WTC11 (cell line): ENCODE measurements at regions not wholly inside any gene's neighbourhood (a gene's known extent, or its start where the extent isn't known, plus 50 kb on each side); places are given as distances from the start of the nearest gene placed in this dataset.

Experiments used
- ATAC-seq: fragments of 200-7000 bp; cut with Tn5 transposase; 2 replicates; pipeline ENCODE4 v1.10.0; 2021; ENCODE audit warnings: mild to moderate bottlenecking, moderate library complexity
- CTCF ChIA-PET: fragments of 300-600 bp; sonication (Branson Sonifier 250); formaldehyde crosslinking; loops from one replicate; lab custom pipeline; 2021; ENCODE audit warnings: antibody characterized with exemption; lab: Charles Lee
- POLR2A ChIA-PET: fragments of 350-600 bp; sonication (Branson Sonifier 250); formaldehyde crosslinking; loops from one replicate; lab custom pipeline; 2021; ENCODE audit warnings: antibody characterized with exemption; lab: Charles Lee
- DNase-seq: peaks from one replicate; pipeline ENCODE4 v3.0.0; 2021; ENCODE audit warnings: low spot score
- H3K27ac Mint-ChIP-seq: 2 replicates; pipeline ENCODE4 v1.8.0; 2021; ENCODE audit warnings: mixed read lengths
- H3K27me3 Mint-ChIP-seq: 2 replicates; pipeline ENCODE4 v1.8.0; 2021; ENCODE audit warnings: low read depth, mild to moderate bottlenecking, moderate library complexity, mixed read lengths
- H3K36me3 Mint-ChIP-seq: 2 replicates; pipeline ENCODE4 v1.8.0; 2021; ENCODE audit warnings: mixed read lengths
- H3K4me1 Mint-ChIP-seq: 2 replicates; pipeline ENCODE4 v1.8.0; 2022; ENCODE audit warnings: mixed read lengths
- H3K4me3 Mint-ChIP-seq: 2 replicates; pipeline ENCODE4 v1.8.0; 2021; ENCODE audit warnings: mild to moderate bottlenecking, moderate library complexity, mixed read lengths
- H3K9me3 Mint-ChIP-seq: 2 replicates; pipeline ENCODE4 v1.8.0; 2021; ENCODE audit warnings: mixed read lengths
- CREB1 ChIP-seq: sonication (generic); formaldehyde crosslinking; IDR thresholded peaks from 2 replicates; pipeline ENCODE4 v1.8.0; 2023; ENCODE audit warnings: mild to moderate bottlenecking, missing genetic modification reagents
- ELF4 ChIP-seq: sonication (generic); formaldehyde crosslinking; IDR thresholded peaks from 2 replicates; pipeline ENCODE4 v1.8.1; 2022; ENCODE audit warnings: low read depth, mild to moderate bottlenecking, moderate library complexity, missing genetic modification reagents
- FOXK1 ChIP-seq: sonication (generic); formaldehyde crosslinking; IDR thresholded peaks from 2 replicates; pipeline ENCODE4 v1.8.0; 2022; ENCODE audit warnings: mild to moderate bottlenecking, moderate library complexity, missing genetic modification reagents
- GTF2I ChIP-seq: fragments of 250-450 bp; sonication (Bioruptor Pico); conservative IDR thresholded peaks from 2 replicates; pipeline ENCODE4 v1.4.0; 2021; ENCODE audit warnings: mild to moderate bottlenecking
- JAZF1 ChIP-seq: fragments of 250-450 bp; sonication (Bioruptor Pico); IDR thresholded peaks from 2 replicates; pipeline ENCODE4 v1.9.0; 2021; ENCODE audit warnings: moderate library complexity, mild to moderate bottlenecking, inconsistent platforms
- NR2C2 ChIP-seq: sonication (generic); formaldehyde crosslinking; IDR thresholded peaks from 2 replicates; pipeline ENCODE4 v1.8.0; 2022; ENCODE audit warnings: mild to moderate bottlenecking, missing genetic modification reagents
- OVOL2 ChIP-seq: fragments of 250-450 bp; sonication (Bioruptor Pico); IDR thresholded peaks from 2 replicates; pipeline ENCODE4 v1.9.0; 2021; ENCODE audit warnings: mild to moderate bottlenecking, borderline replicate concordance
- ZBTB21 ChIP-seq: sonication (generic); formaldehyde crosslinking; IDR thresholded peaks from 2 replicates; pipeline ENCODE4 v1.8.1; 2023; ENCODE audit warnings: mild to moderate bottlenecking, missing genetic modification reagents, borderline replicate concordance
- ZNF263 ChIP-seq: sonication (generic); formaldehyde crosslinking; IDR thresholded peaks from 2 replicates; pipeline ENCODE4 v1.8.1; 2022; ENCODE audit warnings: low read depth, mild to moderate bottlenecking, moderate library complexity, missing genetic modification reagents
- ZNF416 ChIP-seq: fragments of 250-450 bp; sonication (Bioruptor Pico); IDR thresholded peaks from 2 replicates; pipeline ENCODE4 v1.9.0; 2021; ENCODE audit warnings: mild to moderate bottlenecking, inconsistent platforms
- TF ChIP-seq, protein P1 (sequence below): sonication (generic); formaldehyde crosslinking; IDR thresholded peaks from 2 replicates; pipeline ENCODE4 v1.8.0; 2022; ENCODE audit warnings: missing genetic modification reagents
- TF ChIP-seq, protein P2 (sequence below): fragments of 250-450 bp; sonication (Bioruptor Pico); IDR thresholded peaks from 2 replicates; pipeline ENCODE4 v1.9.0; 2021; ENCODE audit warnings: mild to moderate bottlenecking
- TF ChIP-seq, protein P3 (sequence below): fragments of 200-600 bp; IDR thresholded peaks from 2 replicates; pipeline ENCODE4 v1.8.0; 2022; ENCODE audit warnings: antibody characterized with exemption
- TF ChIP-seq, protein P4 (sequence below): sonication (generic); formaldehyde crosslinking; IDR thresholded peaks from 2 replicates; pipeline ENCODE4 v1.8.1; 2022; ENCODE audit warnings: low read depth, mild to moderate bottlenecking, moderate library complexity, missing genetic modification reagents, borderline replicate concordance
- TF ChIP-seq, protein P5 (sequence below): fragments of 250-450 bp; sonication (Bioruptor Pico); IDR thresholded peaks from 2 replicates; pipeline ENCODE4 v1.9.0; 2021; ENCODE audit warnings: mild to moderate bottlenecking, borderline replicate concordance
- TF ChIP-seq, protein P6 (sequence below): fragments of 250-450 bp; sonication (Bioruptor Pico); IDR thresholded peaks from 2 replicates; pipeline ENCODE4 v1.9.0; 2021; ENCODE audit warnings: mild to moderate bottlenecking
- TF ChIP-seq, protein P7 (sequence below): sonication (generic); formaldehyde crosslinking; IDR thresholded peaks from 2 replicates; pipeline ENCODE4 v1.8.0; 2022; ENCODE audit warnings: mild to moderate bottlenecking, missing genetic modification reagents
- TF ChIP-seq, protein P8 (sequence below): sonication (generic); formaldehyde crosslinking; IDR thresholded peaks from 2 replicates; pipeline ENCODE4 v1.8.0; 2022; ENCODE audit warnings: mild to moderate bottlenecking, missing genetic modification reagents

DNA sequence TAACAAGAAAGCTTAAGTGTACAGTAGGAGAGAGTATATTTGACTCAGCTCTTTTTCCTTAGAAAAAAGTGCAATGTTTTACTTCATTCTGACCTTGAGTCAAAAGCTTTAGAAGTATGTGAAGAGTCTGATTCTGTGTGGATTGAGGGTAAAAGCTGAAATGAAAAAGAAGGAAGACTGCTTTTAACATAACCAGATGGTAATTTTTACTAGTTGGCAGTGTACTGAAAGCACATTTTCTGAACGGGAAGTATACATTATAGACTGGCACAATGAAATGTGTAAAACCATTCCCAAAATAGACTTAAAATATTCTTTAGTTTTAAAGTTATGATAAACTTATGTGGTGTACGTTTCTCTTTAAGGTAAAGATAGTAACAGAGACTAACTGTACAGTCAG, 197.8 kb upstream of the ZNF717 start (continued):
- TF ChIP-seq ZBTB21 (CRISPR knock-in tag): no peak
- no peak for TF ChIP-seq ZNF416 (CRISPR knock-in tag)
- no peak for TF ChIP-seq JAZF1 (CRISPR knock-in tag)

DNA sequence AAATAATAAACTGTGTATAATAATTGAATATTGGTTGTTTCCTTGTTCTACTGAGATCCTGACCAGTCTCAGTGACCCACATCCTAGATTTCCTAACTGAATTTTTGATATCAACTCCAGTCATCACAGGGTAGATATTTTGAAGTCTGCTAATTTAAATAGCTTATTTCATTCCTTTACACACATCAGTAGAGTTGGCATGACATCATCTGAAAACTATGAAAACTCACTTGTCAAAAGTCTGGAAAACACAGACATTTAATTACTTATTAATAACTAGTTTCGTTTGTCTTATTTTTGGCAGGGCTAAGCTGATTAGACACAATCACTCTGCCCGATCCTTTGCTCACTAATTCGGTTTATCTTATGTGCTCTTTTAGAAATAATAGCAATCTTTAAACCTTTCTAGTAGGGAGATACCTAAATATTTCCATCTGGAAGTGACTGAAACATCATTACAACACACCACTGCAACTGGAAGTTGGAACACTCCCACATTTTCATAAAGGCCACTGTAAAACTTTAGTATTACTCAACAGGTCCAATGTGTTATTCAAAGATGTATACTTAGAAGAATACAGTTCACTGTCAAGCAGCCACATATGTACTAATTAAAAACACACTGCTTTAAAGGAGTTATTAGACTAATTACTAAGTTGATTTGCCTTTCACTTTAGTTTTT, 198.4 kb upstream of the ZNF717 start:
- DNase-seq (no peak), ATAC-seq (no peak)
- CTCF ChIA-PET: no interaction called here
- H3K9me3 Mint-ChIP-seq: peaks cover 6% of the 10 kb centered on the region
- H3K36me3 Mint-ChIP-seq: peaks cover 5% of the 10 kb centered on the region
- no peaks in the 10 kb centered on the region for H3K27me3 Mint-ChIP-seq
- H3K27ac Mint-ChIP-seq: no peak overlapping the region
- H3K4me1 Mint-ChIP-seq: no peaks in the 10 kb centered on the region
- POLR2A ChIA-PET: no interaction called here
- no peak overlapping the region for H3K4me3 Mint-ChIP-seq
- TF ChIP-seq, protein P1, sequence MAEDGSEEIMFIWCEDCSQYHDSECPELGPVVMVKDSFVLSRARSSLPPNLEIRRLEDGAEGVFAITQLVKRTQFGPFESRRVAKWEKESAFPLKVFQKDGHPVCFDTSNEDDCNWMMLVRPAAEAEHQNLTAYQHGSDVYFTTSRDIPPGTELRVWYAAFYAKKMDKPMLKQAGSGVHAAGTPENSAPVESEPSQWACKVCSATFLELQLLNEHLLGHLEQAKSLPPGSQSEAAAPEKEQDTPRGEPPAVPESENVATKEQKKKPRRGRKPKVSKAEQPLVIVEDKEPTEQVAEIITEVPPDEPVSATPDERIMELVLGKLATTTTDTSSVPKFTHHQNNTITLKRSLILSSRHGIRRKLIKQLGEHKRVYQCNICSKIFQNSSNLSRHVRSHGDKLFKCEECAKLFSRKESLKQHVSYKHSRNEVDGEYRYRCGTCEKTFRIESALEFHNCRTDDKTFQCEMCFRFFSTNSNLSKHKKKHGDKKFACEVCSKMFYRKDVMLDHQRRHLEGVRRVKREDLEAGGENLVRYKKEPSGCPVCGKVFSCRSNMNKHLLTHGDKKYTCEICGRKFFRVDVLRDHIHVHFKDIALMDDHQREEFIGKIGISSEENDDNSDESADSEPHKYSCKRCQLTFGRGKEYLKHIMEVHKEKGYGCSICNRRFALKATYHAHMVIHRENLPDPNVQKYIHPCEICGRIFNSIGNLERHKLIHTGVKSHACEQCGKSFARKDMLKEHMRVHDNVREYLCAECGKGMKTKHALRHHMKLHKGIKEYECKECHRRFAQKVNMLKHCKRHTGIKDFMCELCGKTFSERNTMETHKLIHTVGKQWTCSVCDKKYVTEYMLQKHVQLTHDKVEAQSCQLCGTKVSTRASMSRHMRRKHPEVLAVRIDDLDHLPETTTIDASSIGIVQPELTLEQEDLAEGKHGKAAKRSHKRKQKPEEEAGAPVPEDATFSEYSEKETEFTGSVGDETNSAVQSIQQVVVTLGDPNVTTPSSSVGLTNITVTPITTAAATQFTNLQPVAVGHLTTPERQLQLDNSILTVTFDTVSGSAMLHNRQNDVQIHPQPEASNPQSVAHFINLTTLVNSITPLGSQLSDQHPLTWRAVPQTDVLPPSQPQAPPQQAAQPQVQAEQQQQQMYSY (CRISPR knock-in tag): no peak
- TF ChIP-seq ZNF263 (CRISPR knock-in tag): no peak
- TF ChIP-seq NR2C2 (CRISPR knock-in tag): no peak
- TF ChIP-seq, protein P2, sequence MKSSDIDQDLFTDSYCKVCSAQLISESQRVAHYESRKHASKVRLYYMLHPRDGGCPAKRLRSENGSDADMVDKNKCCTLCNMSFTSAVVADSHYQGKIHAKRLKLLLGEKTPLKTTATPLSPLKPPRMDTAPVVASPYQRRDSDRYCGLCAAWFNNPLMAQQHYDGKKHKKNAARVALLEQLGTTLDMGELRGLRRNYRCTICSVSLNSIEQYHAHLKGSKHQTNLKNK: no peak
- TF ChIP-seq GTF2I (CRISPR knock-in tag): no peak
- TF ChIP-seq, protein P3, sequence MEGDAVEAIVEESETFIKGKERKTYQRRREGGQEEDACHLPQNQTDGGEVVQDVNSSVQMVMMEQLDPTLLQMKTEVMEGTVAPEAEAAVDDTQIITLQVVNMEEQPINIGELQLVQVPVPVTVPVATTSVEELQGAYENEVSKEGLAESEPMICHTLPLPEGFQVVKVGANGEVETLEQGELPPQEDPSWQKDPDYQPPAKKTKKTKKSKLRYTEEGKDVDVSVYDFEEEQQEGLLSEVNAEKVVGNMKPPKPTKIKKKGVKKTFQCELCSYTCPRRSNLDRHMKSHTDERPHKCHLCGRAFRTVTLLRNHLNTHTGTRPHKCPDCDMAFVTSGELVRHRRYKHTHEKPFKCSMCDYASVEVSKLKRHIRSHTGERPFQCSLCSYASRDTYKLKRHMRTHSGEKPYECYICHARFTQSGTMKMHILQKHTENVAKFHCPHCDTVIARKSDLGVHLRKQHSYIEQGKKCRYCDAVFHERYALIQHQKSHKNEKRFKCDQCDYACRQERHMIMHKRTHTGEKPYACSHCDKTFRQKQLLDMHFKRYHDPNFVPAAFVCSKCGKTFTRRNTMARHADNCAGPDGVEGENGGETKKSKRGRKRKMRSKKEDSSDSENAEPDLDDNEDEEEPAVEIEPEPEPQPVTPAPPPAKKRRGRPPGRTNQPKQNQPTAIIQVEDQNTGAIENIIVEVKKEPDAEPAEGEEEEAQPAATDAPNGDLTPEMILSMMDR: no peak
- no peak for TF ChIP-seq ELF4 (CRISPR knock-in tag)
- no peak for TF ChIP-seq FOXK1 (CRISPR knock-in tag)
- TF ChIP-seq, protein P4, sequence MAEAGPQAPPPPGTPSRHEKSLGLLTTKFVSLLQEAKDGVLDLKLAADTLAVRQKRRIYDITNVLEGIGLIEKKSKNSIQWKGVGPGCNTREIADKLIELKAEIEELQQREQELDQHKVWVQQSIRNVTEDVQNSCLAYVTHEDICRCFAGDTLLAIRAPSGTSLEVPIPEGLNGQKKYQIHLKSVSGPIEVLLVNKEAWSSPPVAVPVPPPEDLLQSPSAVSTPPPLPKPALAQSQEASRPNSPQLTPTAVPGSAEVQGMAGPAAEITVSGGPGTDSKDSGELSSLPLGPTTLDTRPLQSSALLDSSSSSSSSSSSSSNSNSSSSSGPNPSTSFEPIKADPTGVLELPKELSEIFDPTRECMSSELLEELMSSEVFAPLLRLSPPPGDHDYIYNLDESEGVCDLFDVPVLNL (CRISPR knock-in tag): no peak
- TF ChIP-seq, protein P5, sequence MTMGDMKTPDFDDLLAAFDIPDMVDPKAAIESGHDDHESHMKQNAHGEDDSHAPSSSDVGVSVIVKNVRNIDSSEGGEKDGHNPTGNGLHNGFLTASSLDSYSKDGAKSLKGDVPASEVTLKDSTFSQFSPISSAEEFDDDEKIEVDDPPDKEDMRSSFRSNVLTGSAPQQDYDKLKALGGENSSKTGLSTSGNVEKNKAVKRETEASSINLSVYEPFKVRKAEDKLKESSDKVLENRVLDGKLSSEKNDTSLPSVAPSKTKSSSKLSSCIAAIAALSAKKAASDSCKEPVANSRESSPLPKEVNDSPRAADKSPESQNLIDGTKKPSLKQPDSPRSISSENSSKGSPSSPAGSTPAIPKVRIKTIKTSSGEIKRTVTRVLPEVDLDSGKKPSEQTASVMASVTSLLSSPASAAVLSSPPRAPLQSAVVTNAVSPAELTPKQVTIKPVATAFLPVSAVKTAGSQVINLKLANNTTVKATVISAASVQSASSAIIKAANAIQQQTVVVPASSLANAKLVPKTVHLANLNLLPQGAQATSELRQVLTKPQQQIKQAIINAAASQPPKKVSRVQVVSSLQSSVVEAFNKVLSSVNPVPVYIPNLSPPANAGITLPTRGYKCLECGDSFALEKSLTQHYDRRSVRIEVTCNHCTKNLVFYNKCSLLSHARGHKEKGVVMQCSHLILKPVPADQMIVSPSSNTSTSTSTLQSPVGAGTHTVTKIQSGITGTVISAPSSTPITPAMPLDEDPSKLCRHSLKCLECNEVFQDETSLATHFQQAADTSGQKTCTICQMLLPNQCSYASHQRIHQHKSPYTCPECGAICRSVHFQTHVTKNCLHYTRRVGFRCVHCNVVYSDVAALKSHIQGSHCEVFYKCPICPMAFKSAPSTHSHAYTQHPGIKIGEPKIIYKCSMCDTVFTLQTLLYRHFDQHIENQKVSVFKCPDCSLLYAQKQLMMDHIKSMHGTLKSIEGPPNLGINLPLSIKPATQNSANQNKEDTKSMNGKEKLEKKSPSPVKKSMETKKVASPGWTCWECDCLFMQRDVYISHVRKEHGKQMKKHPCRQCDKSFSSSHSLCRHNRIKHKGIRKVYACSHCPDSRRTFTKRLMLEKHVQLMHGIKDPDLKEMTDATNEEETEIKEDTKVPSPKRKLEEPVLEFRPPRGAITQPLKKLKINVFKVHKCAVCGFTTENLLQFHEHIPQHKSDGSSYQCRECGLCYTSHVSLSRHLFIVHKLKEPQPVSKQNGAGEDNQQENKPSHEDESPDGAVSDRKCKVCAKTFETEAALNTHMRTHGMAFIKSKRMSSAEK: no peak
- TF ChIP-seq, protein P6, sequence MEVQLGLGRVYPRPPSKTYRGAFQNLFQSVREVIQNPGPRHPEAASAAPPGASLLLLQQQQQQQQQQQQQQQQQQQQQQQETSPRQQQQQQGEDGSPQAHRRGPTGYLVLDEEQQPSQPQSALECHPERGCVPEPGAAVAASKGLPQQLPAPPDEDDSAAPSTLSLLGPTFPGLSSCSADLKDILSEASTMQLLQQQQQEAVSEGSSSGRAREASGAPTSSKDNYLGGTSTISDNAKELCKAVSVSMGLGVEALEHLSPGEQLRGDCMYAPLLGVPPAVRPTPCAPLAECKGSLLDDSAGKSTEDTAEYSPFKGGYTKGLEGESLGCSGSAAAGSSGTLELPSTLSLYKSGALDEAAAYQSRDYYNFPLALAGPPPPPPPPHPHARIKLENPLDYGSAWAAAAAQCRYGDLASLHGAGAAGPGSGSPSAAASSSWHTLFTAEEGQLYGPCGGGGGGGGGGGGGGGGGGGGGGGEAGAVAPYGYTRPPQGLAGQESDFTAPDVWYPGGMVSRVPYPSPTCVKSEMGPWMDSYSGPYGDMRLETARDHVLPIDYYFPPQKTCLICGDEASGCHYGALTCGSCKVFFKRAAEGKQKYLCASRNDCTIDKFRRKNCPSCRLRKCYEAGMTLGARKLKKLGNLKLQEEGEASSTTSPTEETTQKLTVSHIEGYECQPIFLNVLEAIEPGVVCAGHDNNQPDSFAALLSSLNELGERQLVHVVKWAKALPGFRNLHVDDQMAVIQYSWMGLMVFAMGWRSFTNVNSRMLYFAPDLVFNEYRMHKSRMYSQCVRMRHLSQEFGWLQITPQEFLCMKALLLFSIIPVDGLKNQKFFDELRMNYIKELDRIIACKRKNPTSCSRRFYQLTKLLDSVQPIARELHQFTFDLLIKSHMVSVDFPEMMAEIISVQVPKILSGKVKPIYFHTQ (CRISPR knock-in tag): no peak
- no peak for TF ChIP-seq CREB1 (CRISPR knock-in tag)
- TF ChIP-seq, protein P7, sequence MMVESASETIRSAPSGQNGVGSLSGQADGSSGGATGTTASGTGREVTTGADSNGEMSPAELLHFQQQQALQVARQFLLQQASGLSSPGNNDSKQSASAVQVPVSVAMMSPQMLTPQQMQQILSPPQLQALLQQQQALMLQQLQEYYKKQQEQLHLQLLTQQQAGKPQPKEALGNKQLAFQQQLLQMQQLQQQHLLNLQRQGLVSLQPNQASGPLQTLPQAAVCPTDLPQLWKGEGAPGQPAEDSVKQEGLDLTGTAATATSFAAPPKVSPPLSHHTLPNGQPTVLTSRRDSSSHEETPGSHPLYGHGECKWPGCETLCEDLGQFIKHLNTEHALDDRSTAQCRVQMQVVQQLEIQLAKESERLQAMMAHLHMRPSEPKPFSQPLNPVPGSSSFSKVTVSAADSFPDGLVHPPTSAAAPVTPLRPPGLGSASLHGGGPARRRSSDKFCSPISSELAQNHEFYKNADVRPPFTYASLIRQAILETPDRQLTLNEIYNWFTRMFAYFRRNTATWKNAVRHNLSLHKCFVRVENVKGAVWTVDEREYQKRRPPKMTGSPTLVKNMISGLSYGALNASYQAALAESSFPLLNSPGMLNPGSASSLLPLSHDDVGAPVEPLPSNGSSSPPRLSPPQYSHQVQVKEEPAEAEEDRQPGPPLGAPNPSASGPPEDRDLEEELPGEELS: no peak
- no peak for TF ChIP-seq ZBTB21 (CRISPR knock-in tag)
- TF ChIP-seq OVOL2: no peak
- TF ChIP-seq, protein P8, sequence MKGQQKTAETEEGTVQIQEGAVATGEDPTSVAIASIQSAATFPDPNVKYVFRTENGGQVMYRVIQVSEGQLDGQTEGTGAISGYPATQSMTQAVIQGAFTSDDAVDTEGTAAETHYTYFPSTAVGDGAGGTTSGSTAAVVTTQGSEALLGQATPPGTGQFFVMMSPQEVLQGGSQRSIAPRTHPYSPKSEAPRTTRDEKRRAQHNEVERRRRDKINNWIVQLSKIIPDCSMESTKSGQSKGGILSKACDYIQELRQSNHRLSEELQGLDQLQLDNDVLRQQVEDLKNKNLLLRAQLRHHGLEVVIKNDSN (CRISPR knock-in tag): no peak
